Endothelial cell of umbilical vein (primary cell): ENCODE measurements at regions not wholly inside any gene's neighbourhood (a gene's known extent, or its start where the extent isn't known, plus 50 kb on each side); places are given as distances from the start of the nearest gene placed in this dataset.

ENCODE experiments used
- BruUV-seq: library from RNA; stranded (reverse); fragments of 400-500 nt; replicated peaks from 2 replicates; lab custom pipeline; 2021; lab: Mats Ljungman, UMichigan
- CTCF ChIA-PET: fragments of 300-600, 350-600 bp; sonication (Branson Sonifier 250); formaldehyde crosslinking; loops from one replicate; lab custom pipeline; 2021; ENCODE audit warnings: antibody characterized with exemption, inconsistent platforms; lab: Charles Lee
- POLR2A ChIA-PET: fragments of 300-600, 350-600 bp; sonication (Branson Sonifier 250); formaldehyde crosslinking; loops from one replicate; lab custom pipeline; 2021; ENCODE audit warnings: antibody characterized with exemption, inconsistent platforms; lab: Charles Lee
- DNase-seq: peaks from one replicate; pipeline ENCODE4 v3.0.0-alpha.2; 2011; ENCODE audit warnings: low read depth, low spot score
- FAIRE-seq: peaks from 2 replicates; lab custom pipeline; 2011; peaks lifted over from hg19 to GRCh38; lab: Jason Lieb, UNC
- H2AFZ ChIP-seq: 2 replicates; pipeline ENCODE4 v1.6.0; 2012; ENCODE audit warnings: low read depth, low read length, control low read depth, inconsistent platforms
- H3K27ac ChIP-seq: 2 replicates; pipeline ENCODE4 v1.5.1; 2011; ENCODE audit warnings: low read depth, mild to moderate bottlenecking, control low read depth, low read length, moderate library complexity; ENCODE audit not compliant: insufficient read depth
- H3K27me3 ChIP-seq, 2 experiments: 2 replicates each; pipeline versions ENCODE4 v1.6.0 to v1.6.1; 2011; ENCODE audit warnings: low read length in 2 of 2, mixed read lengths in 1 of 2; ENCODE audit not compliant: control insufficient read depth in 2 of 2, insufficient read depth in 2 of 2
- H3K36me3 ChIP-seq, 2 experiments: 2 replicates in 1 of 2; 3 replicates in 1 of 2; pipeline ENCODE4 v1.5.1; 2011; ENCODE audit warnings: low read length in 2 of 2, mild to moderate bottlenecking in 1 of 2, moderate library complexity in 1 of 2; ENCODE audit not compliant: control insufficient read depth in 2 of 2, insufficient read depth in 2 of 2; ENCODE audit errors: extremely low read depth in 1 of 2
- H3K4me1 ChIP-seq: 3 replicates; pipeline ENCODE4 v1.5.1; 2011; ENCODE audit warnings: mild to moderate bottlenecking, low read length; ENCODE audit not compliant: control insufficient read depth, insufficient read depth; ENCODE audit errors: extremely low read depth
- H3K4me2 ChIP-seq: 2 replicates; pipeline ENCODE4 v1.6.1; 2011; ENCODE audit warnings: low read length, control low read depth, mixed read lengths; ENCODE audit not compliant: insufficient read depth
- H3K4me3 ChIP-seq, 3 experiments: fragments of 200-600 bp in 1 of 3; sonication (generic), shearing (Covaris generic) in 1 of 3; replicated peaks in 1 of 3; 2 replicates each; pipeline ENCODE4 v1.5.1; 2011 to 2016; ENCODE audit warnings: control low read depth in 3 of 3, low read length in 3 of 3, mild to moderate bottlenecking in 2 of 3, inconsistent platforms in 1 of 3, low read depth in 1 of 3, moderate library complexity in 1 of 3; ENCODE audit not compliant: insufficient read depth in 1 of 3
- H3K79me2 ChIP-seq: 2 replicates; pipeline ENCODE4 v1.6.0; 2012; ENCODE audit warnings: low read length, inconsistent platforms; ENCODE audit not compliant: control insufficient read depth, insufficient read depth
- H3K9ac ChIP-seq: replicated peaks from 2 replicates; pipeline ENCODE3; 2011; ENCODE audit warnings: low read length, control low read depth; ENCODE audit not compliant: insufficient read depth; ENCODE audit errors: extremely low read depth
- H3K9me1 ChIP-seq: replicated peaks from 3 replicates; pipeline ENCODE4 v1.6.0; 2011; ENCODE audit warnings: mild to moderate bottlenecking, low read length; ENCODE audit not compliant: control insufficient read depth, insufficient read depth; ENCODE audit errors: extremely low read depth
- H3K9me3 ChIP-seq: replicated peaks from 2 replicates; pipeline ENCODE4 v1.5.1; 2012; ENCODE audit warnings: low read length, inconsistent platforms; ENCODE audit not compliant: control insufficient read depth, insufficient read depth
- H4K20me1 ChIP-seq: replicated peaks from 2 replicates; pipeline ENCODE3; 2011; ENCODE audit warnings: mild to moderate bottlenecking, low read length; ENCODE audit not compliant: control insufficient read depth, insufficient read depth; ENCODE audit errors: extremely low read depth
- EZH2 ChIP-seq: IDR thresholded peaks from 2 replicates; pipeline ENCODE4 v1.6.1; 2012; ENCODE audit warnings: borderline replicate concordance, low read depth, mild to moderate bottlenecking, moderate library complexity, low read length, inconsistent platforms; ENCODE audit not compliant: severe bottlenecking
- FOS ChIP-seq: IDR thresholded peaks from 2 replicates; pipeline ENCODE4 v1.6.1; 2011; ENCODE audit warnings: mild to moderate bottlenecking, low read length, moderate library complexity, borderline replicate concordance; ENCODE audit not compliant: insufficient read depth
- GATA2 ChIP-seq: IDR thresholded peaks from 2 replicates; pipeline ENCODE4 v1.7.0; 2011; ENCODE audit warnings: low read depth, mild to moderate bottlenecking, moderate library complexity, mixed read lengths, low read length; ENCODE audit not compliant: insufficient read length, insufficient read depth
- JUN ChIP-seq: IDR thresholded peaks from 2 replicates; pipeline ENCODE4 v1.6.1; 2011; ENCODE audit warnings: borderline replicate concordance, low read depth; ENCODE audit not compliant: insufficient read length, insufficient read depth
- MYC ChIP-seq: IDR thresholded peaks from one replicate; pipeline ENCODE4 v1.6.1; 2011; ENCODE audit warnings: mild to moderate bottlenecking, low read depth, low read length
- POLR2A ChIP-seq: IDR thresholded peaks from 2 replicates; pipeline ENCODE4 v1.6.1; 2012; ENCODE audit warnings: low read depth, mild to moderate bottlenecking, control low read depth, low read length
- POLR2AphosphoS5 ChIP-seq: IDR thresholded peaks from 2 replicates; pipeline ENCODE4 v1.6.1; 2012; ENCODE audit warnings: low read depth, mild to moderate bottlenecking, control low read depth, low read length, moderate library complexity; ENCODE audit not compliant: insufficient read depth
- dilution Hi-C: fragments of 300-500 bp; cut with MboI; formaldehyde crosslinking; loops from one replicate; pipeline ENCODE4 v1.15.0; 2019; ENCODE audit warnings: low sequenced_read_pairs; ENCODE audit not compliant: extremely low pct_ligation_motif_present
- intact Hi-C: fragments of 100-400 bp; cut with micrococcal nuclease; formaldehyde crosslinking; loops from one replicate; pipeline ENCODE4 v1.10.0; 2022
- TF ChIP-seq, protein P1 (sequence below): IDR thresholded peaks from 2 replicates; pipeline ENCODE4 v1.6.1; 2011; ENCODE audit not compliant: insufficient read depth, insufficient read length
- TF ChIP-seq, protein P2 (sequence below), 2 donors: IDR thresholded peaks; 1 replicate in 1 of 2; 2 replicates in 1 of 2; pipeline ENCODE4 v1.5.1; 2011; ENCODE audit warnings: low read length in 2 of 2, mild to moderate bottlenecking in 2 of 2, moderate library complexity in 2 of 2, control low read depth in 1 of 2, inconsistent platforms in 1 of 2, low read depth in 1 of 2; ENCODE audit not compliant: insufficient read depth in 1 of 2; ENCODE audit errors: extremely low read depth in 1 of 2

DNA sequence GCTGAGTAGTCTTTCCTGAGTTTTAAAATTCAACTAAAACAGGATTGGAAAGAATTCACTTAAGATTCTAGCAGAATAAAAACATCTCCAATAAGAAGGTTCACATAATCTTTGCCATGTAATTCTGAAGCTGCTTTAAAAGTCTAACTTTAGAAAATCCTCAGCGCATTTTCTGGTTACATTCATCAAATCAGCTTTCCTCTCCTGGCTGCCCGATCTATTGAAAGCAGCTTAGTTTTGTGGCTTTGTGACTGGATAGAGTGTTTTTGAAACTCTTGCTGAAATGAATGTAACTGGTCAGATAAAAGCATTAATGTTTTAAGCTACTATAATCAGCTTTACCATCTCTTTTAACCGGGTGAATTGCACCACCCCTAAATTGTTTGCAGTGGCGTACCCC, 66.8 kb downstream of the DOP1B start:
- no peak for TF ChIP-seq MYC
- TF ChIP-seq FOS: no peak
- no peak for TF ChIP-seq EZH2
- no peak for TF ChIP-seq POLR2A
- no peak for TF ChIP-seq POLR2AphosphoS5
- no peak for TF ChIP-seq JUN
- no peak for TF ChIP-seq GATA2
- TF ChIP-seq, protein P1, sequence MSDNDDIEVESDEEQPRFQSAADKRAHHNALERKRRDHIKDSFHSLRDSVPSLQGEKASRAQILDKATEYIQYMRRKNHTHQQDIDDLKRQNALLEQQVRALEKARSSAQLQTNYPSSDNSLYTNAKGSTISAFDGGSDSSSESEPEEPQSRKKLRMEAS: no peak
- TF ChIP-seq, protein P2, sequence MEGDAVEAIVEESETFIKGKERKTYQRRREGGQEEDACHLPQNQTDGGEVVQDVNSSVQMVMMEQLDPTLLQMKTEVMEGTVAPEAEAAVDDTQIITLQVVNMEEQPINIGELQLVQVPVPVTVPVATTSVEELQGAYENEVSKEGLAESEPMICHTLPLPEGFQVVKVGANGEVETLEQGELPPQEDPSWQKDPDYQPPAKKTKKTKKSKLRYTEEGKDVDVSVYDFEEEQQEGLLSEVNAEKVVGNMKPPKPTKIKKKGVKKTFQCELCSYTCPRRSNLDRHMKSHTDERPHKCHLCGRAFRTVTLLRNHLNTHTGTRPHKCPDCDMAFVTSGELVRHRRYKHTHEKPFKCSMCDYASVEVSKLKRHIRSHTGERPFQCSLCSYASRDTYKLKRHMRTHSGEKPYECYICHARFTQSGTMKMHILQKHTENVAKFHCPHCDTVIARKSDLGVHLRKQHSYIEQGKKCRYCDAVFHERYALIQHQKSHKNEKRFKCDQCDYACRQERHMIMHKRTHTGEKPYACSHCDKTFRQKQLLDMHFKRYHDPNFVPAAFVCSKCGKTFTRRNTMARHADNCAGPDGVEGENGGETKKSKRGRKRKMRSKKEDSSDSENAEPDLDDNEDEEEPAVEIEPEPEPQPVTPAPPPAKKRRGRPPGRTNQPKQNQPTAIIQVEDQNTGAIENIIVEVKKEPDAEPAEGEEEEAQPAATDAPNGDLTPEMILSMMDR (IDR thresholded peaks at IDR 0.05; ENCODE audit: extremely low read depth in 1 of 2, insufficient read depth in 1 of 2, low read depth in 1 of 2, low read length in 2 of 2): no peak
- H4K20me1 ChIP-seq: no peaks in the 10 kb centered on the region
- H3K79me2 ChIP-seq: no peaks in the 10 kb centered on the region
- no peaks in the 10 kb centered on the region for H3K4me1 ChIP-seq
- no peak overlapping the region for H3K4me3 ChIP-seq
- H3K9me3 ChIP-seq: no peaks in the 10 kb centered on the region
- dilution Hi-C loops (no loop called here), intact Hi-C loops (no loop called here)
- no peaks in the 10 kb centered on the region for H3K36me3 ChIP-seq
- no peak overlapping the region for H3K27ac ChIP-seq
- DNase-seq: no peak
- no peak overlapping the region for H3K9ac ChIP-seq
- H2AFZ ChIP-seq: no peak overlapping the region
- H3K9me1 ChIP-seq: no peaks in the 10 kb centered on the region
- H3K4me2 ChIP-seq: no peak overlapping the region
- ChIA-PET POLR2A (no interaction called here), CTCF (interaction anchor here (0.6 to 1.6 kb wide), 8 partner anchors 9 to 107 kb away, joined by 3 to 7 read pairs (median 4); no protein-coding TSS in a partner anchor)
- no peaks in the 10 kb centered on the region for H3K27me3 ChIP-seq
- no TSS peak for BruUV-seq
- FAIRE-seq: no peak
